Hematopoietic multipotent progenitor cell treated with erythropoietin and hydrocortisone succinate and interleukin-3 and kit ligand, for 8 days (in vitro differentiated cells): ENCODE measurements at regions not wholly inside any gene's neighbourhood (a gene's known extent, or its start where the extent isn't known, plus 50 kb on each side); places are given as distances from the start of the nearest gene placed in this dataset.
A peak's percentile ranks its signal among the peaks of the same experiment; 100 is the strongest.

Experiments used
- DNase-seq: peaks from one replicate; pipeline ENCODE4 v3.0.0-alpha.2; 2015

DNA sequence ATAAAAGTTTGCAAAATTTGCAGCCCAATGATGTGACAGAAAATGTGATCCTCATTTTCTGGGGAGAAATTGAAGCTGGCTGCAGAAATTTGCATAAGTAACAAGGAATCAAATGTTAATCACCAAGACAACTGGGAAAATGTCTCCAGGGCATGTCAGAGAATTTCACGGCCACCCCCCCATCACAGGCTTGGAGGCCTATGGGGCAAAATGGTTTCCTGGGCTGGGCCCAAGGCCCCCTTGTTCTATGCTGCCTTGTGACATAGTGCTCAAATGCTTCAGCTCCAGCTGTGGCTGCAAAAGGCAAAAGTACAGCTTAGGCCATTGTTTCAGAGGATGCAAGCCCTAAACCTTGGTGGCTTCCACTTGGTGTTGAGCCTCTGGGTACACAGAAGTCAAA, 1202.6 kb downstream of the EPHA7 start:
- no peak for DNase-seq

DNA sequence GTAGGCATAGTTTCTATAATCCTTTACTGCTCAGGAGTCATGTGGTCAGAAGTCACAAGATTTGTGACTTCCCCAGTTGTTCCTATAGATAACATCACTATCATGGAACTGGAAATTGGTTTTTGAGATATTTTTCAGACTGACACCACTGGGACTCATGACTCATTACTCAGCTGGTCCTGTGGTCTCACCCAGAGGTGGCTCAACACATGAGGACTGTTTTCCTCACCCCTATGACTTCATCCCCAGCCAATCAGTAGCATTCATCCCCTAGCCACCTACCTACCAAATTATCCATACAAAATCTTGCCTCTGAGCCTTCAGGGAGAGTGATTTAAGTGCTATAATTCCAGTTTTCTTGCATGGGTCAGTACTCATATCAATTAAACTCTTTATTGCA, 1217.7 kb downstream of the EPHA7 start:
- DNase-seq = no peak

DNA sequence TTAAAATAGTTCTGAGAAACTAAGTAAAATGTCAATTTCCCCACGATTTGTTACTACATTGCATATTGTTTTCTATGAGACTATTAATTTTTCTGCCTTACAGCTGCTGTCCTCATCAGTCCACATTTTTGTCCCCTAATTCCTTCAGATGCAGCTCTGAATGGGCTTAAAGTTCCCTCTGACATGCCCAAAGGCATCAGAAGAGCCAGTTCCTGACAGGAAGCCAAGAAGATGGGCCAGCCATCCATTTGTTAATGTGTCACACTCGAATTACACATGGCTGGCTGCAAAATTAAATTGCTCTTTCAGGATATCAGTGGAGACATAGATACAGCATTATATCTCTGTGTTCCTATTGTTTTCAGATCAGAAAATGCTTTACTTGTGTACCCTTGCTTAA, 1223.0 kb downstream of the EPHA7 start:
- no peak for DNase-seq

DNA sequence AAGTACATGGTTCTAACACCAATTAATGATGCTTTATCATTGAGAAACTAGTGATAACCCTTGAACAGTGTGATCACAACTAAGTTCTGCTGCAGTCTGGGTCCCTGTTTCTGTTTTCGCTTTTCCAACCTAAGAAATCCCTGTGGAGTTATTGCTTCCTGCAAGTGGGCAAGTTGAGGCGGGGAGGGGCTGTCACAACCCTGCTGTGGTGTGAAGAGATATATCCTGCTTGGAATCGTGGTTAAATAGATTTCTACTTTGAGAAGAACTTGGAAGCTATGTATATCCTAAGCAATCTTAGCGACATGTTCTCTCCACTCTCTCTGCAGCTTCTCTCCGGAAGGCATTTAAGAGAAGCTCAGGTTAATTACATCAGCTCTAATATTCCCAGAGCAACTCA, 1223.6 kb downstream of the EPHA7 start:
- DNase-seq = no peak

DNA sequence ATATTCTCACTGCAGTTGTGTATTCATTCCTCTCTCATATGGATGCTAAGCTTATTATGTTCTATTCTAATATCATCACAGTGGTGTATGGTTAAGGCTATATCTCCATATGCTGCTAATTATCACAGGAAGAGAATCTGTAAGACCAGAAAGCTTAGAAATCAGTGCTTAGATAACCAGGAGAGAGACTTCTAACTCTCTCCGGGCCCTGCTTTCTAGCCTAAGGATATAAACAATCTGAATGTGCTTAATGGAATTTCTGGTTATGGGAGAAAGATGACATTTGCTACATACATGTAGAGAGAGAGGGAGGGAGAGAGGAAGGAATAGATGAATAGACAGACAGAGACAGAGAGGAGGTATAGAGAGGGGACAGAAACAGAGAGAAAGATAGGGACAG, 1231.3 kb downstream of the EPHA7 start:
- DNase-seq = no peak

DNA sequence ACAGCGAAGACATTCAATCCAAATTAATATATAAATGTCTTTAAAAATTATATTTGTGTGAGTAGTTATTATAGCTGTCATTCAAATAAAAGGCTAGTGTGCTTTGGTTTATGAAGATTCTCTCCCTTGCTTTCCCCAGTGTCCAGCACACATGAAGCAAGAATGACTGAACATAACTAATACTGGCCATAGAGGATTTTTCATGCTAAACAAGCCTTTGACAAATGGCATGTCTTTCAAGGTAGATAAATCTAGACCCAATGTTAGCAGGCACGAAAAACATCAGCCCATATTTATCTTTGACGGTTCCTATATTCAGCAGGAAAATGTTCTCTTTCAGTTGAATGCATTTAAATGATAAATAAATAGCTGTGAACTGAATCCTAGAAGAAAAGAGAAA, 1234.4 kb downstream of the EPHA7 start:
- no peak for DNase-seq

DNA sequence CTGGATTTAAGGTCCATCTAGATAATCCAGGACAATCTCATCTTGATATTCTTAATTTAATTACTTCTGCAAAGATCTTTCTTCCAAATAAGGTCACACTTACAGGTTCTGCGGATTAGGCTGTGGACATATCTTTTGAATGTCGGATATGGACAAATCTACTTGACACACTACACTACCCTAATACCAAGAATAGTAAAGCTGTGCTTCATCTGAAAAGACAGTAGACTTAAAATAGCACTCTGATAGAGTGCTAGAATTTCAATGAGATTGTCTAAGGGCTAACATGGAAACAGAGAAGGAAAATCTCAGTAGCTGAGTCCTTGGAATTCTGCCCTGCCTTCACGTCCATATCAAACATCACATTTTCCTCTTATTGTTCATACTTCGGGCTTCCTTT, 1238.0 kb downstream of the EPHA7 start:
- no peak for DNase-seq

DNA sequence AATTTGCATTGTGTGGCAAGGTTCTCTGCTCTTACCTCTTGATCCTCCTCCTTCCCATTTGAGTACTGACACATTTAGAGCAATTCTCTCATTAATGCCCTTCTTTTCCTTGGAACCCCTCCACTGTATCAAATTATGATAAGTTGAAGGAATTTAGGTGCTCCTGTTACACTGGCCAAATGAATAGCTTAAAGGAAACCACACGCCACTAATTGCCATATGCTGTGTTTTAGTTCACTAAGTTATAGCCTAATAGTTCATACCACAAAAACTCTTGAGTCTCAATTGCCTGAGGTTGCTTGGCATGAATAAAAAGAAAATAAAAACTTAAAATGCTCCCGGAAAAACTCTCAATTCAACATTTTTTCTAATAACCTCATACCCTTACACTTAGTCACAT, 1239.3 kb downstream of the EPHA7 start:
- no peak for DNase-seq

DNA sequence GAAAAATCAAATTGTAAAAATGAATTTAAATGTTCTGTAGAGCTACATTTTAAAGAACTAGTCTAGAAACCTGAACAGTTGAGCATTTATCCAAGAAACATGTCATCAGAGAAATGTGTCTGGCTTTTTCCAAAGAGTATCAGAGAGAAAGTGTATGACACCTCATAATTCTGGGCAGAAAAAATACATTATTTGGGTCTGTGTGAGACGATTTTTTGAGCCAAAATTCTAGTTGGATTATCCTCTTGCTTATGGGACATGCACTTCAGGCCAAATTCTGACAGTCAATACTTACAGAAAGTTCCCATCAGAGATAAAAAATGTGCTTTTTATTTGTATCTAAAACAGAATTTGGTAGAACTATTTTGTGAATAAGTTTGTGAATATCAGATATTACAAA, 1242.7 kb downstream of the EPHA7 start:
- DNase-seq = no peak

DNA sequence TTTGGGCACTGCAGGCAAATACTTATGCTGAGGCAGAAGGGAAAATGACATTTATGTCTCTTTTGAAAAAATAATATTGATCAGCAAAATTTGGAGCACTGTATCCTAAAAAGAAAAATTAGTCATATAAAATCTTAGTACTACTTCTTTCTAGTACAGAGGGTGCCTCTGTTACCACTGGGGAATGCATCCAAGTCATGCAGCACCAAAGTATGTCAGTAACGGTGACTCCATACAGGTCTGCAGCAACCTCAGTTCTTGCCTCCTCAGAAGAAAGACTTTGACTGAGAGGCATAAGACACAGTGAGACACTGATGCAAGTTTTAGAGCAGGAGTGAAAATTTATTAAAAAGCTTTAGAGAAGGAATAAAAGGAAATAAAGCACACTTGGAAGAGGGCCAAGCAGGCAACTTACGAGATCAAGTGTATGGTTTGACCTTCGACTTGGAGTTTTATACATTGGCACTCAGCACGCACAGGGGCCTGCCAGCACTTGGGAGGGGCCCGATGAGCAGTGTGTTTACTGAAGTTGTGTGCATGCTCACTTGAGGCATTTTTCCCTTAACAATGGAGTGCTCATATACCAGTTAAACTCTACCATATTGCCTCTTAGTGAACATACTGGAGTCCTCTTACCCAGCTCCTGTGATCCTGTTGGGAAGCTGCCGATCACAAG, 1244.8 kb downstream of the EPHA7 start:
- DNase-seq = no peak

DNA sequence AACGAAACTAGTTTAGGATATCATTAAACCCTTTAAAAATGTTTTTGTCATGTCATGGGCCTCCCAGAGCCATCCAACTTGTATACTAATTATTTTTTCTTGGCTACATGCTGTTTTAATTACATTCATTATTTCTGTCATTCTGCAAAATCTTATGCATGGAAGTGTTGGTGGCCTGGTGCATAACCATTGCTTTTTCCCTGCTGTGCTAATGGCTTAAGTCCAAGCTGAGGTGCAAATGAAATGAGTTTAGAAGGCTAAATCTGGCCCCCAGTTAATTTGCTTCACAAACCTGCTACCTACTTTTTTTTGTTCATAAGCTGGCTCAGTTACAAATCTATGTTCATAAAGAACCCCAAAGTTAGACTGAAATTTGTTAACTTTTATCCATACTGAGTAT, 1249.9 kb downstream of the EPHA7 start:
- DNase-seq = no peak

DNA sequence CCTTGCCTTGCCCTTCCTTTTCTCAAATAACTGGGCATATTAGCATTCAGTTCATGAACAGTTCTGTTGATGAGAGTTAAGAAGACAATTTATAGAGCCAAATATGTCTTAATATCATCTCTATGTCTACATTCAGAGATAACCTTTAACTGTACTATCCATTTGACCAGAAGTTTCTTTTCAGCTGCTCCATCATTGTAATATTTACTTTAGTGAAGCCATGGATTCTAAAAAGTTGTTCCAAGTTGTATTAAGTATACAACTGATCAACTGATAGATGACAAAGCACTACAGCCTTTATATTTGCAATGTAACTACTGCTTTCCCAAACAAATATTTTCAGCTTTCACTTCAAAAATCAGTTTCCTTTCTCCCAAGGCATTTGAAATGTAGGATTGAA, 1252.7 kb downstream of the EPHA7 start:
- DNase-seq = no peak

DNA sequence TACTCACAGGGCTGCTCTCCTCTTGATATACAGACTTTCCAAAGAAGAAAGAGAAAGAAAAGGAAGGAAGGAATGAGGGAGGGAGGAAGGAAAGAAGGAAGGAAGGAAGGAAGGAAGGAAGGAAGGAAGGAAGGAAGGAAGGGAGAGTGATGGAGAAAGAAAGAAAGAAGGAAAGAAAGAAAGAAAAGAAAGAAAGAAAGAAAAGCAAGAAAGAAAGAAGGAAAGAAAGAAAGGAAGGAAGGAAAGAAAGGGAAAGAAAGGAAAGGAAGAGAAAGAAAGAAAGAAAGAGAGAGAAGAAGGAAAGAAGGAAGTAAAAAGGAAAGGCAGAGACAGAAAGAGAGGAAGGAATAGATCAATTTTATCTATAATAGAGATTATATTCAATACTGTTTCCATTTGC, 1257.4 kb downstream of the EPHA7 start:
- DNase-seq = no peak

DNA sequence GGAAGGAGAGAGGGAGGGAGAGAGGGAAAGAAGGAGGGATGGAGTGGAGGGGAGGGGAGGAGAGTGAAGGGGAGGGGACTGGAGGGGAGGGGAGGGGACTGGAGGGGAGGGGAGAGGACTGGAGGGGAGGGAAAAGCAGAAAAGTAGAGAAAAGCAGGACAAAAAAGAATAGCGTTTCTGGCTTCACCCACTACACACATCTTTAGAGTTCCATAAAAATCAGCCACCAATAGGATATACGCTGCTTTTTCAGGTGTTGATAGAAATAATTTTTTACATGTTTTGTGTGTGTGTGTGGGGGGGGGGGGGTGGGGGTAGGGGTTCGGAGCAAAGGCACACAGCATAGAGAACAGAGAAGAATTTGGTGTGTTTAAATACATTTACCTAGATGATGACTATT, 1259.1 kb downstream of the EPHA7 start:
- no peak for DNase-seq

DNA sequence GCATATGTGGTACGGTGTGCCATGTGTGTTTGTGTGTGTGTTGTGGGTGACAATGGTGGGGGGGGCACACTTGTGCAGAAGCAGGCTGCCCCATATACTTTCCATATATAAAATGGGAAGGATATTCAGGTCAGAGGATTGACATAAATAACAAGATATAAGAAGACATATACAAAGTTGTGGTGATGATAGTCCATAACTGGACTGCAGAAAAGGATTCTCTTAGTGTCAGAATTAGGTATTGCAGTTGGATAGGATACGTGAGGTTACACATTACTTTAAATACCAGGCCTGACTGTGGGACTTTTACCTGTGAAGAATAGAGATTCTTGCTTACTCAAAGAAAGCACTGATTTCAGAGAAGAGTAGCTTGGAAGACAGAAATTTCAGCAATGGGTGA, 1260.3 kb downstream of the EPHA7 start:
- no peak for DNase-seq

DNA sequence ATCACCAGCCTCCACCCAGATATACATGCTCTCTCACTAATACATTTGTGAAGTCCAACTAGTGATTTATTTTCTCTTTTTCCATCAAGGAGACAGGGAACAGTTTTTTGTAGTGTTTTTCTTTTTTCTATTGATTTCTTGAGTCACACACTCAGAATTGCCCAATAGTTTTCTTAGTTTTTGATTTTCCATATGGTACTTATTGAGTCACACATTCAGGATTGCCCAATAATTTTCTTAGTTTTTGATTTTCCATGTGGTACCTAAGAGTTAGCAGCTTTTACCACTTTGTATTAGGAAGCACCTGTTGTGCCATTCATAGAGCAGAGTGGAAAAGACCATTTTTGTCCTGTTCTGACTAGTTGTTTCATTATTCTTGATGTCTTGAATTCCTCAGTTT, 1268.8 kb downstream of the EPHA7 start:
- no peak for DNase-seq

DNA sequence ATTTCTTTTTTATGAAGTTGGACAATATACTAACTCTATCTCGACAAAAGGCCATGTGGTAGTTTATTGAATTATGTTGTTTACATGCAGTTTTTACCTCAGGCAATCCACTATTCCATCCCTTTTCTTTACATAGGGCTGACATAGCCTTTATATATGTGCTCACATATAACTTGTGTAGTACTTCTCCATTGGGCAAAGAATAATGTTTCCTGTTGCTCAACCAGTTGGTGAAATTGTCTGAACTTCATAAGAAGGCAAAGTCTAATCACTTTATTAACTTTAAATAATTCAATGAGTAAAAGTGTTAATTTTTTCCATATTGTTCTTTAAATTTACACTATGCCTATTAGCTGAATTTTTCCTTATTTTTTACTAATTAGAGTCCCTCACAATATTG, 1272.1 kb downstream of the EPHA7 start:
- no peak for DNase-seq

DNA sequence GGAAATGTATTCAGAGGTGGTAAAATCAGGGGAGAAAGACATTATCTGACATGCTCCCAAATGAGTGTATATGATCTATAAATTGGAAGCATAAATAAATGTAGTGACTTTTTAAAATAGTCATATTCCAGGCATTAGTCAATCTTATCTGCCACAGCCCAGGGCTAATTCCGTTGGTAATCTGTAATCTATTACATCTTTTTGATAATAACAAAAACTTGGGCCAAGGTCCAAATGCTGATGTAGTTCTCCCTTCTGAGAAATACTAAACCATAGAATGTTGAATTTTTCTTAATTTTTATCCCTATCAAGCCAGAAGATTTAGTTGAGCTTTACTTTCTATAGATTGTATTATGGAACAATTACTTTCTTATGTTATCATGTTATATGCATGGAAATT, 1279.8 kb downstream of the EPHA7 start:
- DNase-seq = no peak

DNA sequence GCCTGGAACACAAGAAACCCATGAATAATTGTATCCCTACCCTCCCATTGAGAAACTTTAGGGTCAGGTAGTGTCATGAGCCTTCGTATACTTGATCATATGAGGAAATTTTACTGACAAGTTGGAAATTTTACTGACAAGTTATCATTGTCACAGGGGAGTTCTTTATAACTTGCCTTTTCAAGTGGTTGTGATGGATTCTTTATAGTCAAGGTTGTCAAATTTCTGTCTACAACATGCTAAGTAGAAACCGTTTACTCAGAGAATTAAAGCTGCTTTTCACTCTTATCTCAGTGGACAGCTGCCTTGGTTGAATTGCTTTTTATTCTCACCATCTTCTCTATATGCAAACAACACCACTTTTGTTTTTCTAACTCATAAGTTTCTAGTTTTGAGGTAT, 1286.4 kb downstream of the EPHA7 start:
- DNase-seq = no peak

DNA sequence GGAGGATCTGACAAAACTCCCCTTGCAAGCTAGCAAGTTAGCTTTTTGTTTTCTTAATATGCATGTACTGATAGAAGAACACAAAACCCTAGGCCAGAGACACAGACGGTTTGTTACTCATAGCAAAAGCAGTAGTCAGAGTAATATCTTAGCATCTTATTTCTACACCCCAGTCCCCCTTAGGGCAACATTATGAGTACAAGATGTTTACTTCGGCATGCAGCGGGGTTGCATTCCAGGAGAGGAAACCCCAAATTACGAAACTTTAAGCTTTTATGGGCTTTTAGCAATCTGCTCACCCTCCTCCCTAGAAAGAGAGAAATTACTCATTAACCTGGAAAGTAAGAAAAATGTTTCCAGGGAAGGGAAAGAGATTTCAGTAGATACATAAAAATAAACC, 1286.9 kb downstream of the EPHA7 start:
- no peak for DNase-seq

DNA sequence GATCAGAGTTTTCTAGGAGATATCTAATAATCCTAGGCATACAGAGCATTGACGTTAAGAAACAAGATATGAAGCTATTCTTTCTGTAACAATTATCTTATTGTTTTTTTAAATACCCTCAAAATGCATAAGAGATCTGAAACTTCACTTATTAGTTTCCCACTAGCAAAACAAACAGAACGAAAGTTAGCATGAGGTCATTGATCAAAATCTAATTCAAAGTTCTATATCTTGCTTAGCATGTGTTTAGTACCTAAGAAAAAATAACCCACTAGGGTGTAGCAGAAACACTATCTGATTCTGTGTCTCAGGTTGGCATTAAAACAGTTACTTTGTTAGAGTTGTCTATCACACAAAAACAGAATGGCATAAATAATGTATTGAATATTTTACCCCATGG, 1288.4 kb downstream of the EPHA7 start:
- DNase-seq = no peak

DNA sequence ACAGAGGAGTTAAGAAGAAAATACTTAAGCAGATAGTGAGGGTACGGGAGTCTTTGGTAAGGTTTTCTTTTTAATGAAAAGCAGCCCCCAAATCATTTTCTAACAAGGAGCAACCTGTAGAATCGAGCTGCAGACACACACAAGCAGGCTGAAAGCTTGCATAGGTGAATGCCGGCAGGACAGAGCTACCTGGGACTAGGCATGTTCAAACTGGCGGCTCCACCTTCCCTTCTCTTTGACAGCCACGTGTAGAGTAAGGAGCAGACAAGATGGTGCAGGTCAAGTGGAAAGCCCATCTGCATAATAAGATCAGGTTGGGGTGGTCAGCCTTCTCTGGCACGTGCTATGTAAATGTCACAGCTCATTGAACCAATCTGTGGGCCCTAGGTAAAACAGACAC, 1292.4 kb downstream of the EPHA7 start:
- no peak for DNase-seq

DNA sequence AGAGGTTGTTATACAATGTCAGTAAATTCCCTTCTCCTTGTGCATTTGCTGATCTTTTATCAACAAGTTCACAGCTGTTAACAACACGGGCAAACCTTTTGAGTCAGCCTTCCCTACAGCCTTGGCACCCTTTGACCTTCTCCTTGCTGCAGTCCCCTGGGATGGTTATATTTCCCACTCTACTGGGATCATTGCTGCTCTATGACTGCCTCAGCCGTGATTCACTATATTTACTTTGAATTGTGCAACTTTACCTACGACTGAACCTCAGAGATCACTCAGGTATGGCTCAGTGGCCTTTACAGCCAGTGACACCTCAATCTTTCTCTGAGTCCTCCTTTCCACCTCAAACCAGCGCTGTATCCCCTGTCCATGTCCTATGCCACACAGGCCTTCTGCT, 1293.3 kb downstream of the EPHA7 start:
- DNase-seq = no peak

DNA sequence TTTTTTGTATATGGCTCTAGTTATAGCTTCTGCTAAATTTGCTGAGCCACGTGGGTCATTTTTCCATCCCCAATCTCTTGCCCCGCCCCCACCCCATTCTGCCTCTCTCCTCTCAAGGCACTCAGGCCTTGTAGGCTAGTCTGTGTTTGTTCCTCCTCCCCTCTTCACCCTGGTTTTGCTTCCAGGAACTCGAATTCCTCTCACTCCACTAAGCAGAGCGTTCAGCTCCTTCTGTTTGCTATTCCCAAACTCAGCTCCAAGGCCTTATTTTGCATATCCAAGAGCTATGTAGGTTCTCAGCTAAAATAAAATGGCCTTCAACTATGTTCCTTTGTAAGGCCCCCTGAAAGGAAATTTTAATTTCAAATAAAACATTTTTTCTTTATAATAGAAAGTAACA, 1293.7 kb downstream of the EPHA7 start:
- DNase-seq = no peak

DNA sequence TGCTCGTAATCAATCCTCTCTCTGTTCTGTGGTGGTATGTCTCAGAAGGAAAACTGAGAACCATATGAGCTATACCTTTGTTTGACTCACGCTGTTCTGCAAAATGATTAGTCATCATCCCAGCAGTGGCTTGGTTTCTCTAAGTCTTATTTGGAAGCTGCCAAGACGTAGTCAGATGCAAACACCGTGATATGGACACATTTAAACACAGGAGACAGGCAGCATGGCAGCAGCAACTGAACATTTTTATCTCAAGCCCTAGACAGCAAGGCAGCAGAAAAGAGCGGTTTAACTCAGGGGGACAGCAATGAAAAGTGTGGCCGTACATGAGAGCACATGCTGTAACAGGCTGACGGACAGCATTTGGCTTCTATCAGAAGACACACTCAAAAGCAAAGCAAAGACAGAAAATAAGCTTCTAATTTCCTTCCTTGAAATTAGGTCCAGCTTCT, 1295.1 kb downstream of the EPHA7 start:
- DNase-seq = no peak

DNA sequence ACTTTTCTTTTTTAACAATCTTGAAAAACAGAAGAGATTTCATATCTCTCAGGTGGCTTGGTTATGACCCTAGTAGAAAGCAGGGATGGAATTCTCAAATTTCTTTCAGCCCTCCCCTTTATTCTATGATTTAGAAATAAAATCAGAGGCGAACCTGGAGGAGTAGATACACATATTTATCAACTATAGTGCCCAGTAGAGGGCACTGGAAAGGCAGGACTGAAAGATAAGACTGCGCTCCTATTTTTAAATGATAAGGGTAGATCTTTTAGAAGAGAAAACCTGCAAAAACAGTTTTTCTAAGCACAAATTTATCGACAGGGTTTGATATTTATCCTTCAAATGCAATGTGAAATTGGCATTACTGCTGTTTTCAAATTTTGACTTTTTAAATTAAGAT, 1296.6 kb downstream of the EPHA7 start:
- peak; percentile 1 for DNase-seq
